ENCODE measurements at regions not wholly inside any gene's neighbourhood (a gene's known extent, or its start where the extent isn't known, plus 50 kb on each side); places are given as distances from the start of the nearest gene placed in this dataset.

DNA sequence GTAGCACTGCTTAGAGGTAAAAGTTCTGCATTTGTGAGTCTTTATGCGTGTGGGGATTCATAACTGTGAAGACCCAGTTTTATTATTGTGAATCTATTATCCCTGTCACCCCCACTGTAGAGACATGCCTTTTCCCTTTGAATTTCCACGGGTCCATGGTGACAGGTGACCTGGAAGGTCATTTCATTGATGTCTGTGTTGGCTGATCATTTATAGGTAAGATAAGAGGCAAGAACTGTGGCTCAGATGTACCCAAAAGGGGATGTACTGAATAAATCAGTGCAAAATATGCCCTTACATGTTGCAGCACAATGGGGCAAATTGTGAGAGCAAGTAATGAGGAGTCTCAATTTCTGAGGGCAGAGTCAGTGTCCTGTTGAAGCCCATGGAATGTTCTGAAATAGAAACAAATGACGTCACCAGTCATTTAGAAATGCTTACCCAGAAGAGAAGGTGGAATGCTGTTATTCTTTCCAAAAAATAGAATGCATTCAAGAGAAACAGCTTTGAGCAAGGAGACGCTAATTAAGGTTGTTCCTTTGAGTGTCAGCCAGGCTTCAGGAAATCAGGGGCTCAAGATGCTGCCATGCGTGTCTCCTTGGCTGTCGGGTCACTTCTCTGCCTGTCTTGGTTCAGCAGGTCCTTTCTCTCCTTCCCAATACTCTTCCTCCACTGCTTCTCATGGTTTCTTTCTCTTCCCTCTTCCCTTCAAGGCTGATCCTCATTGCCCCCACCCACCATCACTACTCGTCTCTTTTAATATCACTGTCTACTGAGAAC is 118.7 kb upstream of the E2F8 start:
- TF ChIP-seq POLR2AphosphoS5 (IDR thresholded peaks at IDR 0.05) = no peak
- TF ChIP-seq, protein P1, sequence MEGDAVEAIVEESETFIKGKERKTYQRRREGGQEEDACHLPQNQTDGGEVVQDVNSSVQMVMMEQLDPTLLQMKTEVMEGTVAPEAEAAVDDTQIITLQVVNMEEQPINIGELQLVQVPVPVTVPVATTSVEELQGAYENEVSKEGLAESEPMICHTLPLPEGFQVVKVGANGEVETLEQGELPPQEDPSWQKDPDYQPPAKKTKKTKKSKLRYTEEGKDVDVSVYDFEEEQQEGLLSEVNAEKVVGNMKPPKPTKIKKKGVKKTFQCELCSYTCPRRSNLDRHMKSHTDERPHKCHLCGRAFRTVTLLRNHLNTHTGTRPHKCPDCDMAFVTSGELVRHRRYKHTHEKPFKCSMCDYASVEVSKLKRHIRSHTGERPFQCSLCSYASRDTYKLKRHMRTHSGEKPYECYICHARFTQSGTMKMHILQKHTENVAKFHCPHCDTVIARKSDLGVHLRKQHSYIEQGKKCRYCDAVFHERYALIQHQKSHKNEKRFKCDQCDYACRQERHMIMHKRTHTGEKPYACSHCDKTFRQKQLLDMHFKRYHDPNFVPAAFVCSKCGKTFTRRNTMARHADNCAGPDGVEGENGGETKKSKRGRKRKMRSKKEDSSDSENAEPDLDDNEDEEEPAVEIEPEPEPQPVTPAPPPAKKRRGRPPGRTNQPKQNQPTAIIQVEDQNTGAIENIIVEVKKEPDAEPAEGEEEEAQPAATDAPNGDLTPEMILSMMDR (IDR thresholded peaks at IDR 0.05) = no peak
- no peak for TF ChIP-seq POLR2A (IDR thresholded peaks at IDR 0.05)
